DND-41 (cell line): ENCODE measurements at regions not wholly inside any gene's neighbourhood (a gene's known extent, or its start where the extent isn't known, plus 50 kb on each side); places are given as distances from the start of the nearest gene placed in this dataset.

Experiments used
- CTCF ChIP-seq: IDR thresholded peaks from 2 replicates; pipeline ENCODE4 v1.5.1; 2012; ENCODE audit warnings: borderline replicate concordance, low read length, moderate library complexity, mild to moderate bottlenecking; ENCODE audit not compliant: poor library complexity, severe bottlenecking; ENCODE audit errors: extremely low read depth
- EZH2 ChIP-seq: IDR thresholded peaks from 3 replicates; pipeline ENCODE4 v1.6.1; 2012; ENCODE audit warnings: borderline replicate concordance, low read depth, mild to moderate bottlenecking, moderate library complexity, low read length, inconsistent platforms; ENCODE audit not compliant: severe bottlenecking

DNA sequence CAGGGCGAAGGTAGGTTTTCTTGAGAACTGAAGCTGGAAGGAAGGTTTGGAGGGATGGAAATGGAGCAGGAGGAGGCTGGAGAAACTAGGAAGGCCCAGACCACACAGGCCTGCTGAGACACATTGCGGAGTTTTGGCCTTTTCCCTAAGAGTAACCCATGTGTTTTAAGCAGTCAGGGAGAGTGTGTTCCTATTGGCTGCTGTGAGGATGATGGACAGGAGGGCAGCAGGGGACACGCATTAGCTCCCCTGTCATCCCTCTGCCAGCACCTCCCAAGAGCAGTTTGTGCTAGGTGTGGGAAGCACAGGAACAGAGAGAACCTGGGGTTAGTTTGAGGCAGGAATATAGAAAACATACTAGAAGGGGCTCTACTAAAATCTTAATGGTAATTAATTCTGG, 842.1 kb downstream of the TBC1D22A start:
- TF ChIP-seq CTCF: no peak
- TF ChIP-seq EZH2: no peak
